ENCODE measurements at regions not wholly inside any gene's neighbourhood (a gene's known extent, or its start where the extent isn't known, plus 50 kb on each side); places are given as distances from the start of the nearest gene placed in this dataset.
A peak's percentile ranks its signal among the peaks of the same experiment; 100 is the strongest.

DNA sequence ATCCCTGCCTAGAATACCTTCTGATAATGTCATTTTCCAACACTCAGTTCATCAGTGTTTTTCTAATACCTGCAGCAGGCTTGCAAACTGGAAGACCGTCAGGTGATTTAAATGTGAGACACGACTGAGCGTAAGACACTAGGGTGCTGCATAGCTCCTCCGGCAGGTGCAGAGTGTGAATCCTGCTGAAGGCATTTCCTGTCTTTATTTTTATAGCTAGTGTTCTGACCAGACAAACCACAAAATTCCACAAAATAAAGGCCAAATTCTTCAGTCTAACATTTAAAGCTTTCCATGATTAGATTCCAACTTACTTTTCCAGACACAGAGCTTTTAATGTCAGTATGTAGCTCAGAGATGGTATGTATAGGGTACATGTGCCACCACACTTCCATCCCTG lies 70.7 kb downstream of the BBS10 start:
- peak; percentile 41 for DNase-seq (ENCODE audit: low read depth)
- TF ChIP-seq, protein P1, sequence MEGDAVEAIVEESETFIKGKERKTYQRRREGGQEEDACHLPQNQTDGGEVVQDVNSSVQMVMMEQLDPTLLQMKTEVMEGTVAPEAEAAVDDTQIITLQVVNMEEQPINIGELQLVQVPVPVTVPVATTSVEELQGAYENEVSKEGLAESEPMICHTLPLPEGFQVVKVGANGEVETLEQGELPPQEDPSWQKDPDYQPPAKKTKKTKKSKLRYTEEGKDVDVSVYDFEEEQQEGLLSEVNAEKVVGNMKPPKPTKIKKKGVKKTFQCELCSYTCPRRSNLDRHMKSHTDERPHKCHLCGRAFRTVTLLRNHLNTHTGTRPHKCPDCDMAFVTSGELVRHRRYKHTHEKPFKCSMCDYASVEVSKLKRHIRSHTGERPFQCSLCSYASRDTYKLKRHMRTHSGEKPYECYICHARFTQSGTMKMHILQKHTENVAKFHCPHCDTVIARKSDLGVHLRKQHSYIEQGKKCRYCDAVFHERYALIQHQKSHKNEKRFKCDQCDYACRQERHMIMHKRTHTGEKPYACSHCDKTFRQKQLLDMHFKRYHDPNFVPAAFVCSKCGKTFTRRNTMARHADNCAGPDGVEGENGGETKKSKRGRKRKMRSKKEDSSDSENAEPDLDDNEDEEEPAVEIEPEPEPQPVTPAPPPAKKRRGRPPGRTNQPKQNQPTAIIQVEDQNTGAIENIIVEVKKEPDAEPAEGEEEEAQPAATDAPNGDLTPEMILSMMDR (IDR thresholded peaks at IDR 0.05; ENCODE audit: insufficient read depth, low read length, severe bottlenecking) = no peak
- H3K27me3 ChIP-seq (ENCODE audit: control insufficient read depth, insufficient read depth, low read length) = no peaks in the 10 kb centered on the region
- FAIRE-seq = no peak
- H3K4me3 ChIP-seq (ENCODE audit: low read depth, low read length) = no peak overlapping the region
- H3K36me3 ChIP-seq (ENCODE audit: control insufficient read depth, insufficient read depth, low read length) = no peaks in the 10 kb centered on the region

DNA sequence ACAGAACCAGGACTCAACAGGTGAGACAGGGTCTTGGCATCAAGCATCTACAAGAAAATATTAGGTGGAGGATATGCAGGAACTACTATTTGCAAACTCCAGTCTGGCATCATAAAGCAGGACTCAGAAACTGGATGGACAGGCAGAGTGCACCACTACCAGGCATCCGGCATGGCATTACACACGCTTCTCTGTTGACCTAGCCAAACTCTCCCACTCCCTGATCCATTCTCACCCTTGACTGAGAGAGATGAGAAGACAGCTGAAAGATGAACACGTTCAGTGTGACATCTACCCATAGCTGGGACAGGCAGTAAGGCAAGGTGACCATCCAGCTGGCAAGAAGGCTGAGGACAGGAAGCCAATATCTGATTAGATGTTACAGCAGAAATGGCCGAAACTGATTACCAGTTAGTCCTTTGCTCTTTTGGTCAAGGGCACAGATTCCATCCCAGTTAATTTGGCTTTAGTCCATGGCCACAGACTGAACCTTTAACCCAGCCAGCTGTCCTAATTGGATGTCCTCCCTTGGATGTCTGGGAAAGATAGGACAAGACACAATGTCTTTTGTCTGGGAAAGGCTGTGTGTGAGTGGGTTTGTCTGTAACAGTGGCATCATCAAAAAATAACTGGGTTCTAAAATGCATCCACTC lies 71.6 kb downstream of the BBS10 start:
- DNase-seq (ENCODE audit: low read depth) (no peak), FAIRE-seq (no peak)
- TF ChIP-seq, protein P1 (IDR thresholded peaks at IDR 0.05; ENCODE audit: insufficient read depth, low read length, severe bottlenecking) = no peak
- no peaks in the 10 kb centered on the region for H3K36me3 ChIP-seq (ENCODE audit: control insufficient read depth, insufficient read depth, low read length)
- no peak overlapping the region for H3K4me3 ChIP-seq (ENCODE audit: low read depth, low read length)
- no peaks in the 10 kb centered on the region for H3K27me3 ChIP-seq (ENCODE audit: control insufficient read depth, insufficient read depth, low read length)

DNA sequence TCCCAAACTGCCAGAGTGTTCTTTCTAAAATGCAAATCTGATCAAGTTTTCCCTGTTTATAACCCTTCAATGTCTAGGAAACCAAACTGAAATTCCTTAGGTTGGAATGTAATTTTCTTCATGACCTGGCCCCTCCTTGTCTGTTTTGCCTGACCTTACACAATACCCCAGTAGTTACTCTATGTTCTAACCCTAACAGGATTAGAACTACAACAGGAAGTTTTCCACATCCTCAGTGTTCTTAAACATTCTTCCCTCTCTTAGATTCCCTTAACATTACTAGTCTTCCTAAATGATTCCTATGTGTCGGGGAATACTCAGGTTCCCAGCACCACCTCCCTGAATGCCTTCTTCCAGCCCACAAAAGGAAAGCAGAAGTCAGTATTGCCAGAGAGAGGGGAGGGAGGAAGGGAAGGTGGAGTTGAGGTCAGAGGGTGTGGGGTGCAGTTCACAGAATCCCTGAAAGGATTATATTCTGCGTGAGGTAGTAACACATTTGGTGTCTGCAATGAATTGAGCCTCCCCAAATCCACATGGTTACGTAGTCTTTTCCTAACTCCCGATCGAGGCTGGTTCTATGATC lies 72.6 kb downstream of the BBS10 start:
- Histone ChIP-seq H3K36me3 (ENCODE audit: control insufficient read depth, insufficient read depth, low read length) (no peaks in the 10 kb centered on the region), H3K27me3 (ENCODE audit: control insufficient read depth, insufficient read depth, low read length) (no peaks in the 10 kb centered on the region), H3K4me3 (ENCODE audit: low read depth, low read length) (no peak overlapping the region)
- TF ChIP-seq, protein P1 (IDR thresholded peaks at IDR 0.05; ENCODE audit: insufficient read depth, low read length, severe bottlenecking) = no peak
- FAIRE-seq = no peak
- DNase-seq (ENCODE audit: low read depth) = no peak

DNA sequence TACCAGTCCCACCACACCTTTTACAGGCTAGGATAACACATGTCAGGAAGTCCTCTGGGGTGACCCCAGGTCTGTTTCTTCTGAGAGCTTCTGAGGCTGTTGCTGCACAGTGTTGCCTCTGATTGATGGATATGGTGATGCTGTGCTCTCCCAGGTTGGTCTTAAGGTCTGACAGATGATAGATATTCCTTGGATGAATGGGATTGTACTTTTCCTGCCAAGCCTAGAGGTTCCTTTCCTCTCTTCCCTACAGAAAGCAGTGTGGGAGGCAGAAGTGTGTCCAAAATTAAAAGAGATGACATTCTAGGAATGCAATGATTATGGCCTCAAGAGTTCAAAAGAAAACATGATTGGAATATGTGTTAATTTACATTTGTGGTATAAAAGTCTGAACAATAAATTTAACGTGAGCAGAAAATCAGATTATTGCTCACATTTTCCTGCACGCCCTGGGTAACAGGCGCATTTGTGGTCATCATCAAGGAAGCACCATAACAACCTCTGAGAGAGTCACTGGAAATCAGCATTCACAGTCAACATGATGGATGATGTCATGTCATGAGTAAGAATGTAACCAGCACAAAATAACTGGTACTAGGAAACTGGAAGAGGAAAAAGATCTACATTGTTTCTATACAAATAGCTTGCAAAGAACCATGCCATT lies 73.7 kb downstream of the BBS10 start:
- Histone ChIP-seq H3K27me3 (ENCODE audit: control insufficient read depth, insufficient read depth, low read length) (no peaks in the 10 kb centered on the region), H3K4me3 (ENCODE audit: low read depth, low read length) (no peak overlapping the region), H3K36me3 (ENCODE audit: control insufficient read depth, insufficient read depth, low read length) (no peaks in the 10 kb centered on the region)
- TF ChIP-seq, protein P1 (IDR thresholded peaks at IDR 0.05; ENCODE audit: insufficient read depth, low read length, severe bottlenecking) = no peak
- DNase-seq (ENCODE audit: low read depth) = peak; percentile 52
- no peak for FAIRE-seq

DNA sequence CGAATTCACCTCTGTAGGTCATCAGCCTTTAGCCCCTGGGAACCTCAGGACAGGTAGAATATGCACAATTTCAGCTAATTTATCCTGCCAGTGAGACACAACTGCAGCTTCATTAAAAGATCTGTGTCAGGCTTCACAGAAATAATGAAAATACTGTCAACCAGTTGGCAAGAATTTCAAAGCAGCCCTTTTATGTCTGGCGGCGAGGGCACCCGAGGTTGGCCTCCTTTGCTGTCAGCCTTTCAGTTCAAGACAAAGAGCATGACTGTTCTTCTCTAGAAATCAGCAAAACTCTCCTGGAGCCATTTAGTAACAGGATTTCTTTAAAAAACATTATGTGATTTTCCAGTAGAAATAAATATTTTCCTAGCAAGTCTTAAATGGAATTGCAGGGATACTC lies 75.9 kb downstream of the BBS10 start:
- TF ChIP-seq, protein P1 (IDR thresholded peaks at IDR 0.05; ENCODE audit: insufficient read depth, low read length, severe bottlenecking) = no peak
- Histone ChIP-seq H3K27me3 (ENCODE audit: control insufficient read depth, insufficient read depth, low read length) (no peaks in the 10 kb centered on the region), H3K4me3 (ENCODE audit: low read depth, low read length) (no peak overlapping the region), H3K36me3 (ENCODE audit: control insufficient read depth, insufficient read depth, low read length) (no peaks in the 10 kb centered on the region)
- DNase-seq (ENCODE audit: low read depth) (no peak), FAIRE-seq (no peak)
